ENCODE measurements at regions not wholly inside any gene's neighbourhood (a gene's known extent, or its start where the extent isn't known, plus 50 kb on each side); places are given as distances from the start of the nearest gene placed in this dataset.
"Not testable (repeated sequence)": the region's sequence is repeated elsewhere in the genome, so short reads cannot be mapped to it uniquely, and the experiment has no call there.

- no peak for DNase-seq
Measured at GRCh38 chr4:186848437-186848836, 124.8 kb upstream of the FAT1 start.

GRCh38 chr4:186851291-186852072, 127.8 kb upstream of the FAT1 start:
- DNase-seq, result no peak

- no peak for DNase-seq
Measured at GRCh38 chr4:186852073-186852420, 128.4 kb upstream of the FAT1 start.

GRCh38 chr4:186852964-186853391, 129.3 kb upstream of the FAT1 start:
- no peak for DNase-seq

- no peak for DNase-seq
Measured at GRCh38 chr4:186854256-186854655, 130.6 kb upstream of the FAT1 start.

GRCh38 chr4:186855111-186855510, 131.5 kb upstream of the FAT1 start:
- DNase-seq, result no peak

GRCh38 chr4:186857793-186858192, 134.1 kb upstream of the FAT1 start:
- DNase-seq, result no peak

GRCh38 chr4:186858355-186858754, 134.7 kb upstream of the FAT1 start:
- DNase-seq, result no peak

- no peak for DNase-seq
Measured at GRCh38 chr4:186859420-186859819, 135.8 kb upstream of the FAT1 start.

GRCh38 chr4:186861317-186861716, 137.7 kb upstream of the FAT1 start:
- DNase-seq, result no peak

- DNase-seq, result no peak
Measured at GRCh38 chr4:186871856-186872255, 148.2 kb upstream of the FAT1 start.

GRCh38 chr4:186873095-186873494, 149.4 kb upstream of the FAT1 start:
- DNase-seq, result not testable (repeated sequence)

GRCh38 chr4:186875476-186875875, 151.8 kb upstream of the FAT1 start:
- DNase-seq, result no peak

- DNase-seq, result no peak
Measured at GRCh38 chr4:186876961-186877626, 153.4 kb upstream of the FAT1 start.

GRCh38 chr4:186878203-186878776, 154.6 kb upstream of the FAT1 start:
- no peak for DNase-seq

- no peak for DNase-seq
Measured at GRCh38 chr4:186881521-186882220, 158.0 kb upstream of the FAT1 start.

- DNase-seq, result no peak
Measured at GRCh38 chr4:186882293-186882692, 158.6 kb upstream of the FAT1 start.

GRCh38 chr4:186885289-186885688, 161.6 kb upstream of the FAT1 start:
- no peak for DNase-seq

GRCh38 chr4:186886759-186887158, 163.1 kb upstream of the FAT1 start:
- no peak for DNase-seq

GRCh38 chr4:186887291-186887700, 163.6 kb upstream of the FAT1 start:
- no peak for DNase-seq

GRCh38 chr4:186887752-186888151, 164.1 kb upstream of the FAT1 start:
- no peak for DNase-seq

GRCh38 chr4:186889876-186890643, 166.4 kb upstream of the FAT1 start:
- no peak for DNase-seq

All from right hindlimb (tissue), 1 donor.